Neural progenitor cell (in vitro differentiated cells): ENCODE measurements at regions not wholly inside any gene's neighbourhood (a gene's known extent, or its start where the extent isn't known, plus 50 kb on each side); places are given as distances from the start of the nearest gene placed in this dataset.

Source experiments
- DNase-seq: peaks from one replicate; pipeline ENCODE4 v3.0.0-alpha.2; 2016; ENCODE audit warnings: low spot score
- H2AFZ ChIP-seq: fragments of 200-600 bp; sonication (generic); replicated peaks from 2 replicates; pipeline ENCODE4 v1.6.1; 2016; ENCODE audit warnings: antibody characterized with exemption
- H3F3A ChIP-seq: fragments of 200-600 bp; sonication (generic); 2 replicates; pipeline ENCODE4 v1.6.1; 2016; ENCODE audit warnings: antibody characterized with exemption, low read depth
- H3K27ac ChIP-seq: fragments of 200-600 bp; sonication (generic); 2 replicates; pipeline ENCODE4 v1.5.1; 2016; ENCODE audit warnings: mild to moderate bottlenecking
- H3K27me3 ChIP-seq: fragments of 200-600 bp; sonication (generic); 2 replicates; pipeline ENCODE4 v1.6.1; 2016; ENCODE audit warnings: mild to moderate bottlenecking, moderate library complexity
- H3K36me3 ChIP-seq: fragments of 200-600 bp; sonication (generic); 2 replicates; pipeline ENCODE4 v1.5.1; 2016
- H3K4me1 ChIP-seq: fragments of 200-600 bp; sonication (generic); 2 replicates; pipeline ENCODE4 v1.6.1; 2016; ENCODE audit warnings: mixed run types
- H3K4me2 ChIP-seq: fragments of 200-600 bp; sonication (generic); 2 replicates; pipeline ENCODE4 v1.6.1; 2016
- H3K4me3 ChIP-seq: fragments of 200-600 bp; sonication (generic); 2 replicates; pipeline ENCODE4 v1.5.1; 2016
- H3K79me2 ChIP-seq: fragments of 200-600 bp; sonication (generic); 2 replicates; pipeline ENCODE4 v1.6.1; 2016; ENCODE audit warnings: low read depth
- H3K9ac ChIP-seq: fragments of 200-600 bp; sonication (generic); 2 replicates; pipeline ENCODE4 v1.6.1; 2016
- H3K9me3 ChIP-seq: fragments of 200-600 bp; sonication (generic); 2 replicates; pipeline ENCODE4 v1.5.1; 2016; ENCODE audit warnings: low read depth
- H4K20me1 ChIP-seq: fragments of 200-600 bp; sonication (generic); 2 replicates; pipeline ENCODE4 v1.6.1; 2016; ENCODE audit warnings: low read depth
- H3K27ac Mint-ChIP-seq: 3 replicates; pipeline ENCODE4 v1.8.0; 2021; ENCODE audit warnings: mixed read lengths
- H3K27me3 Mint-ChIP-seq: 2 replicates; pipeline ENCODE4 v1.8.0; 2022; ENCODE audit warnings: low read depth, mild to moderate bottlenecking, inconsistent platforms, moderate library complexity, mixed read lengths; ENCODE audit not compliant: insufficient read depth
- H3K36me3 Mint-ChIP-seq: 3 replicates; pipeline ENCODE4 v1.8.0; 2021; ENCODE audit warnings: mixed read lengths
- H3K4me1 Mint-ChIP-seq: 3 replicates; pipeline ENCODE4 v1.8.0; 2021; ENCODE audit warnings: mixed read lengths
- H3K4me3 Mint-ChIP-seq: 3 replicates; pipeline ENCODE4 v1.8.0; 2021; ENCODE audit warnings: mild to moderate bottlenecking, moderate library complexity, mixed read lengths
- H3K9me3 Mint-ChIP-seq: 3 replicates; pipeline ENCODE4 v1.8.0; 2020; ENCODE audit warnings: mixed read lengths
- CTCF ChIP-seq: fragments of 200-600 bp; sonication (generic); IDR thresholded peaks from 2 replicates; pipeline ENCODE4 v1.5.1; 2017; ENCODE audit warnings: antibody characterized with exemption, mild to moderate bottlenecking
- EZH2 ChIP-seq: fragments of 200-600 bp; sonication (generic); IDR thresholded peaks from 2 replicates; pipeline ENCODE4 v1.6.1; 2017; ENCODE audit warnings: antibody characterized with exemption, mild to moderate bottlenecking, moderate library complexity
- EZH2phosphoT487 ChIP-seq: fragments of 200-600 bp; sonication (generic); IDR thresholded peaks from 2 replicates; pipeline ENCODE4 v1.6.1; 2017; ENCODE audit warnings: antibody characterized with exemption

DNA sequence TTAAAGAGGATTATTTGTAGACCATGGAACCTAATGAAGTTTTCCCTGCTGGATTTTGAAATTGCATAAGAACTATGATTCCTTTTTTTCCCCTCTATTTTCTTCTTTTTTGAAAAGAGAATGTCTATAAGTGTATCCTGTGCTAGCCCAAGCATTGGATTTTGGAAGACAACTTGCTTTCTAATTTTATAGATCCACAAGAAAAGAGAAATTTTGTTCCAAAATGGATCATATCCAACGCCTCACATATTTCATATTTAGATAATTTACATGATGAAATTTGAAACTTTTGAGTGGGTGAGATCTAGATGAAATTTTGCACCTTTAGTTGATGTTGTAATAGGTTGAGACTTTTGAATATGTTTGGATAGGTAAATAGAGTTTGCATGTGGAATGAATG is 978.7 kb downstream of the MRPL39 start:
- H3K9me3 ChIP-seq = peaks cover 12% of the 10 kb centered on the region
- no peak for DNase-seq
- no peaks in the 10 kb centered on the region for H3F3A ChIP-seq
- Mint-ChIP-seq H3K36me3 (no peaks in the 10 kb centered on the region), H3K9me3 (peaks cover 4% of the 10 kb centered on the region), H3K27ac (no peak overlapping the region), H3K4me3 (no peak overlapping the region), H3K27me3 (no peaks in the 10 kb centered on the region), H3K4me1 (no peaks in the 10 kb centered on the region)
- H3K36me3 ChIP-seq = no peaks in the 10 kb centered on the region
- H3K4me1 ChIP-seq = no peaks in the 10 kb centered on the region
- no peak overlapping the region for H3K9ac ChIP-seq
- H3K79me2 ChIP-seq = no peaks in the 10 kb centered on the region
- H3K4me2 ChIP-seq = no peak overlapping the region
- TF ChIP-seq EZH2phosphoT487 (no peak), CTCF (no peak), EZH2 (no peak)
- H3K4me3 ChIP-seq = no peak overlapping the region
- H3K27me3 ChIP-seq = no peaks in the 10 kb centered on the region
- no peak overlapping the region for H3K27ac ChIP-seq
- no peak overlapping the region for H2AFZ ChIP-seq
- no peaks in the 10 kb centered on the region for H4K20me1 ChIP-seq

DNA sequence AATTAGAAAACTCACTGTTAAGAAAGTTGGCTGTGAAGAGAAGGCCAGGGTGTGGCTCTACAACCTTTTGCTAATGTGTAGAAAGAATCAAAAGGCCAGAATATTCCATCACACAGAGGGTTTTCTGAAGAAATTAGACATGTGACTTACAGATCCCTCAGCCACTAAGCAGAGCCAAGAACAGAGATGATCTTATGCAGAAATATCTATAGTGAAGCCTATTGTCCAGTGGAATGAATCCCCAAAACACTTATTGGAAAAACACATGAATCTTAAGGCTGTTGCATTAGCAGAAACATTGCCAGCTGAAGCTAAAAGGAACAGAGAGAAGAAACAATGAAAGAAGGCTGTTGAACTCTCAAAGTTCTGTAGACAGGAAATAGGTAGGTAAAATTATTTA is 979.2 kb downstream of the MRPL39 start:
- H3K27me3 ChIP-seq = no peaks in the 10 kb centered on the region
- no peaks in the 10 kb centered on the region for H4K20me1 ChIP-seq
- H3F3A ChIP-seq = no peaks in the 10 kb centered on the region
- DNase-seq = no peak
- Mint-ChIP-seq H3K4me3 (no peak overlapping the region), H3K27ac (no peak overlapping the region), H3K4me1 (no peaks in the 10 kb centered on the region), H3K27me3 (no peaks in the 10 kb centered on the region), H3K36me3 (no peaks in the 10 kb centered on the region), H3K9me3 (peaks cover 4% of the 10 kb centered on the region)
- no peak overlapping the region for H3K27ac ChIP-seq
- H3K79me2 ChIP-seq = no peaks in the 10 kb centered on the region
- H3K4me1 ChIP-seq = no peaks in the 10 kb centered on the region
- H3K9ac ChIP-seq = no peak overlapping the region
- H3K4me3 ChIP-seq = no peak overlapping the region
- H3K36me3 ChIP-seq = no peaks in the 10 kb centered on the region
- no peak overlapping the region for H3K4me2 ChIP-seq
- no peak overlapping the region for H2AFZ ChIP-seq
- H3K9me3 ChIP-seq = peaks cover 12% of the 10 kb centered on the region
- TF ChIP-seq EZH2 (no peak), EZH2phosphoT487 (no peak), CTCF (no peak)

GRCh38 chr21:24617819-24618218 is 989.5 kb downstream of the MRPL39 start:
- Histone ChIP-seq H3F3A (no peaks in the 10 kb centered on the region), H3K9ac (no peak overlapping the region), H3K4me2 (no peak overlapping the region), H3K9me3 (peaks cover 18% of the 10 kb centered on the region), H4K20me1 (no peaks in the 10 kb centered on the region), H3K27ac (no peak overlapping the region), H3K79me2 (no peaks in the 10 kb centered on the region), H3K4me3 (no peak overlapping the region), H3K36me3 (no peaks in the 10 kb centered on the region), H3K4me1 (no peaks in the 10 kb centered on the region), H3K27me3 (no peaks in the 10 kb centered on the region), H2AFZ (no peak overlapping the region)
- peaks cover 2% of the 10 kb centered on the region for H3K36me3 Mint-ChIP-seq
- no peak for DNase-seq
- no peaks in the 10 kb centered on the region for H3K27me3 Mint-ChIP-seq
- H3K9me3 Mint-ChIP-seq = peaks cover 19% of the 10 kb centered on the region
- no peak overlapping the region for H3K27ac Mint-ChIP-seq
- TF ChIP-seq EZH2phosphoT487 = no peak
- no peak for TF ChIP-seq EZH2
- no peak for TF ChIP-seq CTCF
- no peaks in the 10 kb centered on the region for H3K4me1 Mint-ChIP-seq
- H3K4me3 Mint-ChIP-seq = no peak overlapping the region

DNA sequence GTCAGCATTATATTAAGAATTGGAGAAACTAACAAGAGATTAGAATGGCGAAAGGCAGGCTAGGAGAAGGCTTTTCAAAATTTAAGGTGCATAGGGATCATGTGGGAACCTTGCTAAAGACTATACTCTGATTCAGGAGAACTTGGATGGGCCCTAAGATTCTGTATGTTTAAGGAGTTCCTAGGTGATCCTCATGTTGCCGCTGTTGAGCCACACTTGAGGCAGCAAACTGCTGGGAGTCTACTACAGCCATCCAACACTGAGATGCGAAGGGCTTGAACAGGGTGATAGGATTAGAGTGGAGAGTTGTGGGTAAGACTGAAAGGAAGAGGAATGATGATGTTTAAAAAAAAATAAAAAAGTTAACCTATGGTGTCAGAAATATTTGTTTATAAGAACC is 1013.2 kb downstream of the MRPL39 start:
- H3K36me3 ChIP-seq = no peaks in the 10 kb centered on the region
- no peak for DNase-seq
- no peaks in the 10 kb centered on the region for H3K4me1 ChIP-seq
- H3K27ac ChIP-seq = no peak overlapping the region
- no peak overlapping the region for H3K9ac ChIP-seq
- H3K4me3 ChIP-seq = no peak overlapping the region
- H2AFZ ChIP-seq = no peak overlapping the region
- H3K4me2 ChIP-seq = no peak overlapping the region
- H4K20me1 ChIP-seq = no peaks in the 10 kb centered on the region
- no peaks in the 10 kb centered on the region for H3K27me3 Mint-ChIP-seq
- no peak overlapping the region for H3K27ac Mint-ChIP-seq
- peaks cover 28% of the 10 kb centered on the region for H3K9me3 ChIP-seq
- no peaks in the 10 kb centered on the region for H3F3A ChIP-seq
- H3K9me3 Mint-ChIP-seq = peaks cover 4% of the 10 kb centered on the region
- H3K36me3 Mint-ChIP-seq = no peaks in the 10 kb centered on the region
- H3K27me3 ChIP-seq = no peaks in the 10 kb centered on the region
- H3K4me1 Mint-ChIP-seq = no peaks in the 10 kb centered on the region
- H3K79me2 ChIP-seq = no peaks in the 10 kb centered on the region
- no peak overlapping the region for H3K4me3 Mint-ChIP-seq
- TF ChIP-seq EZH2phosphoT487 = no peak
- TF ChIP-seq CTCF = no peak
- no peak for TF ChIP-seq EZH2
